ENCODE measurements at regions not wholly inside any gene's neighbourhood (a gene's known extent, or its start where the extent isn't known, plus 50 kb on each side); places are given as distances from the start of the nearest gene placed in this dataset.

GRCh38 chr3:74546426-74546825 is 68.0 kb downstream of the CNTN3 start:
- ATAC-seq, result no peak
- no peaks in the 10 kb centered on the region for H3K9me3 ChIP-seq
- DNase-seq, result no peak
- H3K4me3 ChIP-seq, result no peak overlapping the region
- no peak overlapping the region for H3K27ac ChIP-seq
- H3K36me3 ChIP-seq (ENCODE audit: insufficient read depth in 1 of 2, low read depth in 1 of 2), result no peaks in the 10 kb centered on the region
- no peak for TF ChIP-seq CTCF (IDR thresholded peaks at IDR 0.05)
- 58 to 72% (median 64%) methylated on average over 4 of the region's 4 CpGs for WGBS, 3 donors
- intact Hi-C loops (cut with DNase I), result no loop called here
- H3K4me1 ChIP-seq, result no peaks in the 10 kb centered on the region
- H3K27me3 ChIP-seq (ENCODE audit: insufficient read depth in 3 of 3, low read length in 2 of 3), result no peaks in the 10 kb centered on the region

- 93 to 95% (median 94%) methylated on average over 2 of the region's 2 CpGs for WGBS, 3 donors
- no peaks in the 10 kb centered on the region for H3K4me1 ChIP-seq
- H3K27ac ChIP-seq, result no peak overlapping the region
- H3K36me3 ChIP-seq (ENCODE audit: insufficient read depth in 1 of 2, low read depth in 1 of 2), result no peaks in the 10 kb centered on the region
- no peak for TF ChIP-seq CTCF (IDR thresholded peaks at IDR 0.05)
- DNase-seq (no peak), ATAC-seq (no peak)
- no peaks in the 10 kb centered on the region for H3K27me3 ChIP-seq (ENCODE audit: insufficient read depth in 3 of 3, low read length in 2 of 3)
- H3K4me3 ChIP-seq, result no peak overlapping the region
- no peaks in the 10 kb centered on the region for H3K9me3 ChIP-seq
- intact Hi-C loops (cut with DNase I), result no loop called here
Measured at GRCh38 chr3:74542441-74542840, 72.0 kb downstream of the CNTN3 start.

GRCh38 chr3:74539876-74540275 is 74.6 kb downstream of the CNTN3 start:
- ATAC-seq (no peak), DNase-seq (no peak)
- no peak for TF ChIP-seq CTCF (IDR thresholded peaks at IDR 0.05)
- no peaks in the 10 kb centered on the region for H3K4me1 ChIP-seq
- no peaks in the 10 kb centered on the region for H3K36me3 ChIP-seq (ENCODE audit: insufficient read depth in 1 of 2, low read depth in 1 of 2)
- no peaks in the 10 kb centered on the region for H3K9me3 ChIP-seq
- no peaks in the 10 kb centered on the region for H3K27me3 ChIP-seq (ENCODE audit: insufficient read depth in 3 of 3, low read length in 2 of 3)
- WGBS, 3 donors, result 55 to 56% (median 55%) methylated on average over 3 of the region's 3 CpGs
- H3K4me3 ChIP-seq, result no peak overlapping the region
- intact Hi-C loops (cut with DNase I), result no loop called here
- no peak overlapping the region for H3K27ac ChIP-seq

GRCh38 chr3:74538669-74539068 is 75.8 kb downstream of the CNTN3 start:
- DNase-seq, result no peak
- Histone ChIP-seq H3K9me3 (no peaks in the 10 kb centered on the region), H3K4me3 (no peak overlapping the region), H3K4me1 (no peaks in the 10 kb centered on the region), H3K27me3 (ENCODE audit: insufficient read depth in 3 of 3, low read length in 2 of 3) (no peaks in the 10 kb centered on the region), H3K27ac (no peak overlapping the region), H3K36me3 (ENCODE audit: insufficient read depth in 1 of 2, low read depth in 1 of 2) (no peaks in the 10 kb centered on the region)
- 21 to 34% (median 24%) methylated on average over 1 of the region's 1 CpG for WGBS, 3 donors
- no peak for TF ChIP-seq CTCF (IDR thresholded peaks at IDR 0.05)
- no peak for ATAC-seq
- intact Hi-C loops (cut with DNase I), result no loop called here

GRCh38 chr3:74537857-74538256 is 76.6 kb downstream of the CNTN3 start:
- no peak overlapping the region for H3K4me3 ChIP-seq
- WGBS, 3 donors, result 82 to 94% (median 92%) methylated on average over 2 of the region's 2 CpGs
- no peak overlapping the region for H3K27ac ChIP-seq
- no peaks in the 10 kb centered on the region for H3K4me1 ChIP-seq
- H3K36me3 ChIP-seq (ENCODE audit: insufficient read depth in 1 of 2, low read depth in 1 of 2), result no peaks in the 10 kb centered on the region
- intact Hi-C loops (cut with DNase I), result no loop called here
- H3K27me3 ChIP-seq (ENCODE audit: insufficient read depth in 3 of 3, low read length in 2 of 3), result no peaks in the 10 kb centered on the region
- no peaks in the 10 kb centered on the region for H3K9me3 ChIP-seq
- ATAC-seq (no peak), DNase-seq (no peak)
- TF ChIP-seq CTCF (IDR thresholded peaks at IDR 0.05), result no peak

Data from psoas muscle (tissue), 7 donors.